ENCODE measurements at regions not wholly inside any gene's neighbourhood (a gene's known extent, or its start where the extent isn't known, plus 50 kb on each side); places are given as distances from the start of the nearest gene placed in this dataset.
"Not testable (repeated sequence)": the region's sequence is repeated elsewhere in the genome, so short reads cannot be mapped to it uniquely, and the experiment has no call there.

GRCh38 chr5:90047113-90047512 is 362.4 kb downstream of the CETN3 start:
- no peak for DNase-seq
- Mint-ChIP-seq H3K4me3 (no peak overlapping the region), H3K27ac (no peak overlapping the region), H3K9me3 (peaks cover 10% of the 10 kb centered on the region), H3K27me3 (no peaks in the 10 kb centered on the region), H3K4me1 (no peaks in the 10 kb centered on the region), H3K36me3 (no peaks in the 10 kb centered on the region)

- peaks cover 19% of the 10 kb centered on the region for H3K9me3 Mint-ChIP-seq
Observed at GRCh38 chr5:90040082-90040481, 369.5 kb downstream of the CETN3 start.

GRCh38 chr5:90037646-90038045 is 371.9 kb downstream of the CETN3 start:
- no peak overlapping the region for H3K27ac Mint-ChIP-seq
- no peak overlapping the region for H3K4me3 Mint-ChIP-seq
- H3K36me3 Mint-ChIP-seq, result no peaks in the 10 kb centered on the region
- H3K27me3 Mint-ChIP-seq, result no peaks in the 10 kb centered on the region
- DNase-seq, result no peak
- no peaks in the 10 kb centered on the region for H3K4me1 Mint-ChIP-seq
- H3K9me3 Mint-ChIP-seq, result peaks cover 31% of the 10 kb centered on the region

More at GRCh38 chr5:90040082-90040481, 369.5 kb downstream of the CETN3 start:
- H3K27me3 Mint-ChIP-seq, DNase-seq, H3K4me1 Mint-ChIP-seq, H3K36me3 Mint-ChIP-seq, H3K27ac Mint-ChIP-seq, H3K4me3 Mint-ChIP-seq: not testable (repeated sequence)

- Mint-ChIP-seq H3K9me3 (no peaks in the 10 kb centered on the region), H3K4me3 (no peak overlapping the region)
Observed at GRCh38 chr5:90022711-90023053, 386.9 kb downstream of the CETN3 start.

GRCh38 chr5:90022002-90022710 is 387.4 kb downstream of the CETN3 start:
- Mint-ChIP-seq H3K27me3 (no peaks in the 10 kb centered on the region), H3K4me3 (no peak overlapping the region), H3K9me3 (no peaks in the 10 kb centered on the region), H3K27ac (no peak overlapping the region), H3K36me3 (no peaks in the 10 kb centered on the region), H3K4me1 (no peaks in the 10 kb centered on the region)
- no peak for DNase-seq

More at GRCh38 chr5:90022711-90023053, 386.9 kb downstream of the CETN3 start:
- Mint-ChIP-seq H3K36me3 (no peaks in the 10 kb centered on the region), H3K27ac (no peak overlapping the region), H3K27me3 (no peaks in the 10 kb centered on the region), H3K4me1 (no peaks in the 10 kb centered on the region)
- no peak for DNase-seq

- Mint-ChIP-seq H3K27ac (no peak overlapping the region), H3K4me1 (no peaks in the 10 kb centered on the region), H3K9me3 (no peaks in the 10 kb centered on the region), H3K4me3 (no peak overlapping the region), H3K36me3 (no peaks in the 10 kb centered on the region), H3K27me3 (no peaks in the 10 kb centered on the region)
- DNase-seq, result no peak
Observed at GRCh38 chr5:90020575-90021538, 388.7 kb downstream of the CETN3 start.

GRCh38 chr5:90017239-90017638 is 392.3 kb downstream of the CETN3 start:
- Mint-ChIP-seq H3K27me3 (no peaks in the 10 kb centered on the region), H3K4me1 (no peaks in the 10 kb centered on the region)
- no peak for DNase-seq

GRCh38 chr5:90015584-90016018 is 394.0 kb downstream of the CETN3 start:
- Mint-ChIP-seq H3K27ac (no peak overlapping the region), H3K27me3 (no peaks in the 10 kb centered on the region), H3K4me3 (no peak overlapping the region), H3K9me3 (no peaks in the 10 kb centered on the region), H3K4me1 (no peaks in the 10 kb centered on the region), H3K36me3 (no peaks in the 10 kb centered on the region)
- DNase-seq, result no peak

More at GRCh38 chr5:90017239-90017638, 392.3 kb downstream of the CETN3 start:
- H3K4me3 Mint-ChIP-seq, result no peak overlapping the region
- no peaks in the 10 kb centered on the region for H3K9me3 Mint-ChIP-seq
- no peaks in the 10 kb centered on the region for H3K36me3 Mint-ChIP-seq
- H3K27ac Mint-ChIP-seq, result no peak overlapping the region

- no peaks in the 10 kb centered on the region for H3K36me3 Mint-ChIP-seq
- no peak overlapping the region for H3K27ac Mint-ChIP-seq
Observed at GRCh38 chr5:90014420-90014819, 395.1 kb downstream of the CETN3 start.

GRCh38 chr5:90000351-90000750 is 409.2 kb downstream of the CETN3 start:
- no peak overlapping the region for H3K27ac Mint-ChIP-seq

More at GRCh38 chr5:90014420-90014819, 395.1 kb downstream of the CETN3 start:
- H3K4me1 Mint-ChIP-seq, result no peaks in the 10 kb centered on the region
- no peaks in the 10 kb centered on the region for H3K27me3 Mint-ChIP-seq
- no peak overlapping the region for H3K4me3 Mint-ChIP-seq
- no peaks in the 10 kb centered on the region for H3K9me3 Mint-ChIP-seq
- no peak for DNase-seq

GRCh38 chr5:89998519-89999305 is 410.8 kb downstream of the CETN3 start:
- Mint-ChIP-seq H3K27ac (no peak overlapping the region), H3K9me3 (peaks cover 4% of the 10 kb centered on the region), H3K36me3 (no peaks in the 10 kb centered on the region), H3K4me3 (no peak overlapping the region), H3K27me3 (no peaks in the 10 kb centered on the region), H3K4me1 (no peaks in the 10 kb centered on the region)
- DNase-seq, result no peak

More at GRCh38 chr5:90000351-90000750, 409.2 kb downstream of the CETN3 start:
- Mint-ChIP-seq H3K36me3 (no peaks in the 10 kb centered on the region), H3K27me3 (no peaks in the 10 kb centered on the region), H3K4me3 (no peak overlapping the region), H3K4me1 (no peaks in the 10 kb centered on the region), H3K9me3 (peaks cover 10% of the 10 kb centered on the region)
- no peak for DNase-seq

GRCh38 chr5:89996890-89997289 is 412.7 kb downstream of the CETN3 start:
- DNase-seq, result no peak
- Mint-ChIP-seq H3K27me3 (no peaks in the 10 kb centered on the region), H3K27ac (no peak overlapping the region), H3K9me3 (peaks cover 2% of the 10 kb centered on the region), H3K4me1 (no peaks in the 10 kb centered on the region), H3K4me3 (no peak overlapping the region), H3K36me3 (no peaks in the 10 kb centered on the region)

- Mint-ChIP-seq H3K27ac (no peak overlapping the region), H3K4me3 (no peak overlapping the region), H3K36me3 (no peaks in the 10 kb centered on the region), H3K27me3 (no peaks in the 10 kb centered on the region), H3K4me1 (no peaks in the 10 kb centered on the region), H3K9me3 (no peaks in the 10 kb centered on the region)
- DNase-seq, result no peak
Observed at GRCh38 chr5:89996335-89996734, 413.2 kb downstream of the CETN3 start.

- Mint-ChIP-seq H3K9me3 (no peaks in the 10 kb centered on the region), H3K27ac (no peak overlapping the region), H3K4me3 (no peak overlapping the region)
Observed at GRCh38 chr5:89994266-89994665, 415.3 kb downstream of the CETN3 start.

GRCh38 chr5:89992201-89992600 is 417.4 kb downstream of the CETN3 start:
- no peak for DNase-seq
- Mint-ChIP-seq H3K27ac (no peak overlapping the region), H3K4me3 (no peak overlapping the region), H3K9me3 (no peaks in the 10 kb centered on the region), H3K27me3 (no peaks in the 10 kb centered on the region), H3K36me3 (no peaks in the 10 kb centered on the region), H3K4me1 (no peaks in the 10 kb centered on the region)

More at GRCh38 chr5:89994266-89994665, 415.3 kb downstream of the CETN3 start:
- Mint-ChIP-seq H3K27me3 (no peaks in the 10 kb centered on the region), H3K4me1 (no peaks in the 10 kb centered on the region), H3K36me3 (no peaks in the 10 kb centered on the region)
- DNase-seq, result no peak
